ENCODE measurements at regions not wholly inside any gene's neighbourhood (a gene's known extent, or its start where the extent isn't known, plus 50 kb on each side); places are given as distances from the start of the nearest gene placed in this dataset.

GRCh38 chr6:21469213-21469612, 124.3 kb upstream of the SOX4 start:
- no peak for DNase-seq (ENCODE audit: low read depth)

GRCh38 chr6:21476112-21476511, 117.4 kb upstream of the SOX4 start:
- DNase-seq (ENCODE audit: low read depth), result no peak

GRCh38 chr6:21478411-21478810, 115.1 kb upstream of the SOX4 start:
- no peak for DNase-seq (ENCODE audit: low read depth)

GRCh38 chr6:21478883-21479539, 114.5 kb upstream of the SOX4 start:
- DNase-seq (ENCODE audit: low read depth), result no peak

- no peak for DNase-seq (ENCODE audit: low read depth)
Observed at GRCh38 chr6:21486115-21486514, 107.4 kb upstream of the SOX4 start.

GRCh38 chr6:21489826-21490225, 103.7 kb upstream of the SOX4 start:
- no peak for DNase-seq (ENCODE audit: low read depth)

GRCh38 chr6:21491955-21492354, 101.6 kb upstream of the SOX4 start:
- no peak for DNase-seq (ENCODE audit: low read depth)

GRCh38 chr6:21494505-21494904, 99.0 kb upstream of the SOX4 start:
- DNase-seq (ENCODE audit: low read depth), result no peak

- no peak for DNase-seq (ENCODE audit: low read depth)
Observed at GRCh38 chr6:21496196-21496595, 97.4 kb upstream of the SOX4 start.

GRCh38 chr6:21496706-21497105, 96.8 kb upstream of the SOX4 start:
- DNase-seq (ENCODE audit: low read depth), result no peak

- DNase-seq (ENCODE audit: low read depth), result no peak
Observed at GRCh38 chr6:21500314-21501020, 93.1 kb upstream of the SOX4 start.

GRCh38 chr6:21501021-21501354, 92.6 kb upstream of the SOX4 start:
- DNase-seq (ENCODE audit: low read depth), result no peak

GRCh38 chr6:21501815-21502214, 91.7 kb upstream of the SOX4 start:
- no peak for DNase-seq (ENCODE audit: low read depth)

- DNase-seq (ENCODE audit: low read depth), result no peak
Observed at GRCh38 chr6:21502682-21503081, 90.9 kb upstream of the SOX4 start.

- no peak for DNase-seq (ENCODE audit: low read depth)
Observed at GRCh38 chr6:21504790-21505189, 88.8 kb upstream of the SOX4 start.

GRCh38 chr6:21505574-21505990, 88.0 kb upstream of the SOX4 start:
- no peak for DNase-seq (ENCODE audit: low read depth)

- no peak for DNase-seq (ENCODE audit: low read depth)
Observed at GRCh38 chr6:21506126-21506525, 87.4 kb upstream of the SOX4 start.

- DNase-seq (ENCODE audit: low read depth), result no peak
Observed at GRCh38 chr6:21507811-21508210, 85.7 kb upstream of the SOX4 start.

- DNase-seq (ENCODE audit: low read depth), result no peak
Observed at GRCh38 chr6:21508753-21509152, 84.8 kb upstream of the SOX4 start.

- DNase-seq (ENCODE audit: low read depth), result no peak
Observed at GRCh38 chr6:21511891-21512550, 81.5 kb upstream of the SOX4 start.

GRCh38 chr6:21514288-21514687, 79.3 kb upstream of the SOX4 start:
- DNase-seq (ENCODE audit: low read depth), result no peak

GRCh38 chr6:21518317-21518716, 75.2 kb upstream of the SOX4 start:
- DNase-seq (ENCODE audit: low read depth), result no peak

GRCh38 chr6:21519642-21520041, 73.9 kb upstream of the SOX4 start:
- DNase-seq (ENCODE audit: low read depth), result no peak

- no peak for DNase-seq (ENCODE audit: low read depth)
Observed at GRCh38 chr6:21521276-21521675, 72.3 kb upstream of the SOX4 start.
